A673 (cell line): ENCODE measurements at regions not wholly inside any gene's neighbourhood (a gene's known extent, or its start where the extent isn't known, plus 50 kb on each side); places are given as distances from the start of the nearest gene placed in this dataset.

Source experiments
- CTCF ChIP-seq: fragments of 300-800, 200-600 bp; sonication (generic); conservative IDR thresholded peaks from 2 replicates; pipeline ENCODE4 v1.5.1; 2017; ENCODE audit warnings: low read depth, mild to moderate bottlenecking, antibody characterized with exemption, low read length, moderate library complexity, mixed read lengths
- EZH2 ChIP-seq: fragments of 200-600 bp; sonication (generic); IDR thresholded peaks from 2 replicates; pipeline ENCODE4 v1.6.1; 2017; ENCODE audit warnings: borderline replicate concordance, low read depth, mild to moderate bottlenecking, mixed read lengths, antibody characterized with exemption, low read length; ENCODE audit not compliant: poor library complexity, severe bottlenecking

GRCh38 chrX:34810364-34810763 lies 132.2 kb upstream of the FAM47B start:
- TF ChIP-seq CTCF (no peak), EZH2 (no peak)
